Sigmoid colon (tissue), 6 donors: ENCODE measurements at regions not wholly inside any gene's neighbourhood (a gene's known extent, or its start where the extent isn't known, plus 50 kb on each side); places are given as distances from the start of the nearest gene placed in this dataset.

ENCODE experiments used
- DNase-seq: peaks from one replicate; pipeline ENCODE4 v3.0.0-alpha.2; 2019
- H3K27ac ChIP-seq, 4 donors: fragments of 200-600 bp; sonication (generic); one replicate each; pipeline ENCODE4 v1.5.1; 2016 to 2019; ENCODE audit warnings: mild to moderate bottlenecking in 1 of 4
- H3K27me3 ChIP-seq, 3 donors: fragments of 200-600 bp; sonication (generic); one replicate each; pipeline ENCODE4 v1.5.1; 2019; ENCODE audit warnings: mild to moderate bottlenecking in 1 of 3
- H3K36me3 ChIP-seq, 4 donors: fragments of 200-600 bp; sonication (generic); one replicate each; pipeline ENCODE4 v1.5.1; 2016 to 2019
- H3K4me1 ChIP-seq, 4 donors: fragments of 200-600 bp; sonication (generic); one replicate each; pipeline ENCODE4 v1.5.1; 2017 to 2019
- H3K4me3 ChIP-seq, 4 donors: fragments of 200-600 bp; sonication (generic); one replicate each; pipeline ENCODE4 v1.5.1; 2017 to 2019; ENCODE audit warnings: mild to moderate bottlenecking in 2 of 4, moderate library complexity in 1 of 4
- H3K9me3 ChIP-seq, 4 donors: fragments of 200-600 bp in 3 of 4; sonication (generic) in 3 of 4; one replicate each; pipeline versions ENCODE4 v1.5.1 to v1.6.1; 2013 to 2019
- EP300 ChIP-seq, 4 donors: sonication (generic); formaldehyde crosslinking; IDR thresholded peaks; one replicate each; pipeline ENCODE4 v1.6.1; 2017; ENCODE audit warnings: antibody characterized with exemption in 4 of 4
- POLR2A ChIP-seq, 2 donors: fragments of 450-650 bp; IDR thresholded peaks; one replicate each; pipeline ENCODE4 v1.6.1; 2016; ENCODE audit warnings: antibody characterized with exemption in 2 of 2, mild to moderate bottlenecking in 2 of 2, moderate library complexity in 2 of 2
- POLR2AphosphoS5 ChIP-seq, 4 donors: sonication (generic); formaldehyde crosslinking; IDR thresholded peaks; one replicate each; pipeline ENCODE4 v1.6.1; 2017; ENCODE audit warnings: antibody characterized with exemption in 4 of 4
- WGBS, 2 donors: extraction: QIAGEN DNeasy Blood & Tissue Kit; methylation state at CpG; one replicate each; pipeline ENCODE4 v1.1.7; 2013; 5-methylcytosine and 5-hydroxymethylcytosine counted together
- intact Hi-C: fragments of 100-400 bp; cut with DNase I; formaldehyde crosslinking; loops from one replicate; pipeline ENCODE4 v1.15.1; 2023
- TF ChIP-seq, protein P1 (sequence below), 4 experiments: fragments of 450-650 bp in 3 of 4; fragments of 200-600 bp in 1 of 4; IDR thresholded peaks; one replicate each; pipeline ENCODE4 v1.5.1; 2016 to 2019; ENCODE audit warnings: antibody characterized with exemption in 4 of 4, mild to moderate bottlenecking in 3 of 4, moderate library complexity in 2 of 4
- donor health status: healthy with polysubstance abuse.
- donor health status: healthy.

DNA sequence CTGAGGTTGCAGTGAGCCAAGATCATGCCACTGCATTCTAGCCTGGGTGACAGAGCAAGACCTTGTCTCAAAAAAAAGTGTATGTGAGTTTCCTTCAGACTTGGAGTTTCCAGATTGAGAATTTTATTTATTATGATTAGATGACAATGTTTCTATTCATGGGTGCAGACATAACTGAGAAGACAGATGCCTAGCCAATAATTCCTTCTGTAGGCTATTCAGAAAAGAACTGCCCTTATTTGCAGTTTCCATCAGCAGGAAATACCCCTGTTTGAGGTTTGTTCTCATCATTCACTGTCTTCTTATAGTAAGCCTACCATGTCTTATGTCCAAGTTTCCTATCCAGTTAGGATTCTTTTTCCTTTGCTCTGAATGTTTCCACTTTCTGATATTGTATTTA is 269.0 kb downstream of the KTN1 start:
- no peak overlapping the region for H3K4me3 ChIP-seq
- H3K4me1 ChIP-seq, result peaks cover 0 to 11% (median 3%) of the 10 kb centered on the region in 4 donors
- no peak for TF ChIP-seq POLR2AphosphoS5 (IDR thresholded peaks at IDR 0.05)
- TF ChIP-seq EP300 (IDR thresholded peaks at IDR 0.05), result no peak
- no peak for TF ChIP-seq POLR2A (IDR thresholded peaks at IDR 0.05)
- TF ChIP-seq, protein P1, sequence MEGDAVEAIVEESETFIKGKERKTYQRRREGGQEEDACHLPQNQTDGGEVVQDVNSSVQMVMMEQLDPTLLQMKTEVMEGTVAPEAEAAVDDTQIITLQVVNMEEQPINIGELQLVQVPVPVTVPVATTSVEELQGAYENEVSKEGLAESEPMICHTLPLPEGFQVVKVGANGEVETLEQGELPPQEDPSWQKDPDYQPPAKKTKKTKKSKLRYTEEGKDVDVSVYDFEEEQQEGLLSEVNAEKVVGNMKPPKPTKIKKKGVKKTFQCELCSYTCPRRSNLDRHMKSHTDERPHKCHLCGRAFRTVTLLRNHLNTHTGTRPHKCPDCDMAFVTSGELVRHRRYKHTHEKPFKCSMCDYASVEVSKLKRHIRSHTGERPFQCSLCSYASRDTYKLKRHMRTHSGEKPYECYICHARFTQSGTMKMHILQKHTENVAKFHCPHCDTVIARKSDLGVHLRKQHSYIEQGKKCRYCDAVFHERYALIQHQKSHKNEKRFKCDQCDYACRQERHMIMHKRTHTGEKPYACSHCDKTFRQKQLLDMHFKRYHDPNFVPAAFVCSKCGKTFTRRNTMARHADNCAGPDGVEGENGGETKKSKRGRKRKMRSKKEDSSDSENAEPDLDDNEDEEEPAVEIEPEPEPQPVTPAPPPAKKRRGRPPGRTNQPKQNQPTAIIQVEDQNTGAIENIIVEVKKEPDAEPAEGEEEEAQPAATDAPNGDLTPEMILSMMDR (IDR thresholded peaks at IDR 0.05), result no peak
- H3K27ac ChIP-seq, result no peak overlapping the region
- intact Hi-C loops, result no loop called here
- no peaks in the 10 kb centered on the region for H3K27me3 ChIP-seq
- H3K9me3 ChIP-seq, result no peaks in the 10 kb centered on the region
- DNase-seq, result no peak
- no peaks in the 10 kb centered on the region for H3K36me3 ChIP-seq

DNA sequence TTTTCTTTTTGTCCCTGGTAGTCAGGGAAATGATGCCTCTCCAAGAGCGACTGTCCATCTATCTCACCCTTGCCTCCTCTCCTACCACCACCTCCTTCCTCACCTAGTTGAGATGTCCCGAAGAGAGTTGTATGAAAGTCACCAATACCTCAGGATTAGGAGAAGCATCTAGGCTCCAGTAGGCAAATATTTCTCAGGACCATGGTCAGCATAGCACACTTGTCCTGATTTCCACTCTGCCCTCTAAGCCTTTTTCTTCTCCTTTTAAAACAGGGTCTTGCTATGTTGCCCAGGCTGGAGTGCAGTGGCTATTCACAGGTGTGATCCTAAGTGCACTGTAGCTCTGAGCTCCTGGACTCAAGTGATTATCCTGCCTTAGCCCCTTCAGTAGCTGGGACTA is 268.4 kb upstream of the PELI2 start:
- H3K27ac ChIP-seq, result no peak overlapping the region
- WGBS, 2 donors, result 90 to 97% methylated on average over 2 of the region's 2 CpGs
- H3K27me3 ChIP-seq, result no peaks in the 10 kb centered on the region
- no peak overlapping the region for H3K4me3 ChIP-seq
- H3K9me3 ChIP-seq, result no peaks in the 10 kb centered on the region
- intact Hi-C loops, result no loop called here
- H3K36me3 ChIP-seq, result no peaks in the 10 kb centered on the region
- DNase-seq, result no peak
- peaks cover 0 to 11% (median 3%) of the 10 kb centered on the region in 4 donors for H3K4me1 ChIP-seq
- no peak for TF ChIP-seq EP300 (IDR thresholded peaks at IDR 0.05)
- TF ChIP-seq, protein P1 (IDR thresholded peaks at IDR 0.05), result no peak
- TF ChIP-seq POLR2AphosphoS5 (IDR thresholded peaks at IDR 0.05), result no peak
- TF ChIP-seq POLR2A (IDR thresholded peaks at IDR 0.05), result no peak

DNA sequence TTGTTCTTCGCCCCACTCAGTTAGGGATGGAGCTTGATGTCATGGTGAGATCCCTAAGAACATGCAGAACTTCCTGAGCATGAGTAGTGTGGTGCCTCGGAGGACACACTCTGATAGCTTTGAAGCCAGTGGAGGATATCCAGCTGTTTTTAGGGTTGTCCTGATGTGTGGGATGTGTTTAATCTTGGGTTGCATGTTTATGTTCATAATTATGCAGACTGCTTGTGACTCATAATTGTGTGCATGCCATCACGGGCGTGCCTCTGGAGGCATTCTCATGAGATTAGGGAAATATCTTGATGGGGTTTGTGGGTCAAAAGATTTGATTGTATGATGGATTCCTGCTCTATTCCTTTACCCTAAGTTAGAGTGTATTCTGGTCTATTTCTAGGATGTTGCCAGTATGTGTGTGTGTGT is 267.4 kb upstream of the PELI2 start:
- Histone ChIP-seq H3K4me3 (no peak overlapping the region), H3K36me3 (no peaks in the 10 kb centered on the region), H3K27me3 (no peaks in the 10 kb centered on the region), H3K27ac (no peak overlapping the region), H3K4me1 (peaks cover 0 to 11% (median 3%) of the 10 kb centered on the region in 4 donors), H3K9me3 (no peaks in the 10 kb centered on the region)
- no peak for DNase-seq
- TF ChIP-seq POLR2AphosphoS5 (IDR thresholded peaks at IDR 0.05), result no peak
- TF ChIP-seq EP300 (IDR thresholded peaks at IDR 0.05), result no peak
- no peak for TF ChIP-seq POLR2A (IDR thresholded peaks at IDR 0.05)
- TF ChIP-seq, protein P1 (IDR thresholded peaks at IDR 0.05), result no peak
- WGBS, 2 donors, result 64 to 74% methylated on average over 4 of the region's 4 CpGs
- intact Hi-C loops, result no loop called here

DNA sequence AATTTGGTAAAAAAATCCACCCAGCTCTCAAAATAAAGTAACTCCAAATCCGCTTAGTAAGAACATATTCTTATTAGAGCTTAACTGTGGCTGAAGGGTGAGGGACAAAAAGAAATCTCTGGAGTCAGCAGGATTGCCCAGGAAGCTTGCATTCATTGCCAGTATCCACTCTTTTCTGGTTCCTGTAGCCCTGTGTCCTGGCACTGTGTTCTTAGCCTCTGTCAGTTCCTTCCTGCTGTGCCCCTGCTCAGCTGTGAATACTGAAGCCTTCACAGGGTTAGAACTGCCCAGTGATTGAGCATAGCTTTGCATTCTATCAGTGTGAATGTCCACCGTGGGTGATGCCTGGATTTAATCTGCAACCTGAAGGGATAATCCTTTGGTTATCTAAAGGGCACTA is 266.9 kb upstream of the PELI2 start:
- Histone ChIP-seq H3K4me3 (no peak overlapping the region), H3K36me3 (no peaks in the 10 kb centered on the region), H3K27me3 (no peaks in the 10 kb centered on the region), H3K4me1 (peaks cover 0 to 11% (median 3%) of the 10 kb centered on the region in 4 donors), H3K27ac (no peak overlapping the region), H3K9me3 (no peaks in the 10 kb centered on the region)
- WGBS, 2 donors, result 76 to 89% methylated on average over 2 of the region's 2 CpGs
- intact Hi-C loops, result no loop called here
- TF ChIP-seq POLR2A (IDR thresholded peaks at IDR 0.05) (no peak), POLR2AphosphoS5 (IDR thresholded peaks at IDR 0.05) (no peak), EP300 (IDR thresholded peaks at IDR 0.05) (no peak)
- TF ChIP-seq, protein P1 (IDR thresholded peaks at IDR 0.05), result no peak
- DNase-seq, result no peak

DNA sequence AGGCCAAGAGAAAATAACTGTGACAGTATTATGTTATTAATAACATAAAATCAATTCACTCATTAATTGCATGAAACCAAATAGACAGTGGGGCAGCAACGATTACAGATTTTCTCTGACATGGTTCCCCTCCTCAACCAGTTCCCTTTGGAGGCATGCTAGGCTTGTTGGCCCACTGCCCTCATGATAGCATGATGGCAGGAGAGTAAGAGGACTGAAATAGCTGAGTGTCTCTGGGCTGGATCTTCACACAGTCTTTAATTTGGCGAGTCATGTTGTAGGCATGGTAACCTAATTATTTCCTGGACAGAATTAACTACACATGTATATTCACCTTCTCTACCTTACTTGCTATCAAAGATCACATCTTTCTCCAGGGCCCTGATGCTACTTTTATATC is 266.2 kb upstream of the PELI2 start:
- DNase-seq, result no peak
- 87 to 92% methylated on average over 2 of the region's 2 CpGs for WGBS, 2 donors
- Histone ChIP-seq H3K27ac (no peak overlapping the region), H3K27me3 (no peaks in the 10 kb centered on the region), H3K4me1 (peaks cover 0 to 11% (median 3%) of the 10 kb centered on the region in 4 donors), H3K36me3 (no peaks in the 10 kb centered on the region), H3K9me3 (no peaks in the 10 kb centered on the region), H3K4me3 (no peak overlapping the region)
- intact Hi-C loops, result no loop called here
- TF ChIP-seq EP300 (IDR thresholded peaks at IDR 0.05) (no peak), POLR2AphosphoS5 (IDR thresholded peaks at IDR 0.05) (no peak), POLR2A (IDR thresholded peaks at IDR 0.05) (no peak)
- TF ChIP-seq, protein P1 (IDR thresholded peaks at IDR 0.05), result no peak
